PC-9 (cell line): ENCODE measurements at regions not wholly inside any gene's neighbourhood (a gene's known extent, or its start where the extent isn't known, plus 50 kb on each side); places are given as distances from the start of the nearest gene placed in this dataset.

Experiments
- EZH2 ChIP-seq: fragments of 200-600 bp; sonication (generic); IDR thresholded peaks from 2 replicates; pipeline ENCODE4 v1.8.0; 2017; ENCODE audit warnings: antibody characterized with exemption, low read depth
- TF ChIP-seq, protein P1 (sequence below): fragments of 200-600 bp; sonication (generic); conservative IDR thresholded peaks from 2 replicates; pipeline ENCODE4 v1.6.1; 2017; ENCODE audit warnings: mixed run types, antibody characterized with exemption, mild to moderate bottlenecking, moderate library complexity

GRCh38 chr4:35238793-35239192, 1005.5 kb downstream of the ARAP2 start:
- no peak for TF ChIP-seq EZH2
- TF ChIP-seq, protein P1, sequence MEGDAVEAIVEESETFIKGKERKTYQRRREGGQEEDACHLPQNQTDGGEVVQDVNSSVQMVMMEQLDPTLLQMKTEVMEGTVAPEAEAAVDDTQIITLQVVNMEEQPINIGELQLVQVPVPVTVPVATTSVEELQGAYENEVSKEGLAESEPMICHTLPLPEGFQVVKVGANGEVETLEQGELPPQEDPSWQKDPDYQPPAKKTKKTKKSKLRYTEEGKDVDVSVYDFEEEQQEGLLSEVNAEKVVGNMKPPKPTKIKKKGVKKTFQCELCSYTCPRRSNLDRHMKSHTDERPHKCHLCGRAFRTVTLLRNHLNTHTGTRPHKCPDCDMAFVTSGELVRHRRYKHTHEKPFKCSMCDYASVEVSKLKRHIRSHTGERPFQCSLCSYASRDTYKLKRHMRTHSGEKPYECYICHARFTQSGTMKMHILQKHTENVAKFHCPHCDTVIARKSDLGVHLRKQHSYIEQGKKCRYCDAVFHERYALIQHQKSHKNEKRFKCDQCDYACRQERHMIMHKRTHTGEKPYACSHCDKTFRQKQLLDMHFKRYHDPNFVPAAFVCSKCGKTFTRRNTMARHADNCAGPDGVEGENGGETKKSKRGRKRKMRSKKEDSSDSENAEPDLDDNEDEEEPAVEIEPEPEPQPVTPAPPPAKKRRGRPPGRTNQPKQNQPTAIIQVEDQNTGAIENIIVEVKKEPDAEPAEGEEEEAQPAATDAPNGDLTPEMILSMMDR = no peak
